Suprapubic skin (tissue), 3 donors: ENCODE measurements at regions not wholly inside any gene's neighbourhood (a gene's known extent, or its start where the extent isn't known, plus 50 kb on each side); places are given as distances from the start of the nearest gene placed in this dataset.

Experiments used
- CTCF ChIP-seq, 2 donors: fragments of 200-600 bp in 1 of 2; fragments of 450-650 bp in 1 of 2; sonication (generic) in 1 of 2; IDR thresholded peaks; one replicate each; pipeline ENCODE4 v1.5.1; 2016 to 2019; ENCODE audit warnings: antibody characterized with exemption in 2 of 2, mild to moderate bottlenecking in 1 of 2, moderate library complexity in 1 of 2
- EP300 ChIP-seq: sonication (generic); formaldehyde crosslinking; IDR thresholded peaks from one replicate; pipeline ENCODE4 v1.6.1; 2017; ENCODE audit warnings: antibody characterized with exemption

- TF ChIP-seq CTCF (IDR thresholded peaks at IDR 0.05) = no peak
- no peak for TF ChIP-seq EP300
Observed at GRCh38 chr16:26532456-26532855, 534.3 kb upstream of the C16orf82 start.
